OCI-LY7 (cell line): ENCODE measurements at regions not wholly inside any gene's neighbourhood (a gene's known extent, or its start where the extent isn't known, plus 50 kb on each side); places are given as distances from the start of the nearest gene placed in this dataset.

Source experiments
- EZH2phosphoT487 ChIP-seq: fragments of 200-600 bp; sonication (generic); IDR thresholded peaks from 2 replicates; pipeline ENCODE4 v1.6.1; 2018; ENCODE audit warnings: low read depth, borderline replicate concordance, mild to moderate bottlenecking, mixed run types, antibody characterized with exemption, low read length, moderate library complexity, mixed read lengths
- TF ChIP-seq, protein P1 (sequence below): fragments of 200-600 bp; sonication (generic); conservative IDR thresholded peaks from 2 replicates; pipeline ENCODE4 v1.5.1; 2014; ENCODE audit warnings: mild to moderate bottlenecking, antibody characterized with exemption, low read length, moderate library complexity, mixed read lengths

DNA sequence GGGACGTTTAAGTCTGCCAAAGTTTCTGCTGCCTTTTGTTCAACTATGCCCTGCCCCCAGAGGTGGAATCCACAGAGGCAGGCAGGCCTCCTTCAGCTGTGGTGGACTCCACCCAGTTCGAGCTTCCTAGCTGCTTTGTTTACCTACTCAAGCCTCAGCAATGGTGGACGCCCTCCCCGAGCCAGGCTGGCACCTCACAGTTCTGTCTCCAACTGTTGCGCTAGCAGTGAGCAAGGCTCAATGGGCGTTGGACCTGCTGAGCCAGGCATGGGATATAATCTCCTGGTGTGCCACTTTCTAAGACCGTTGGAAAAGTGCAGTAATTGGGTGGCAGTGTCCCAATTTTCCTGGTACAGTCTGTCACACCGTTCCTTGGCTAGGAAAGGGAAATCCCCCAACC lies 444.7 kb downstream of the FLRT2 start:
- TF ChIP-seq, protein P1, sequence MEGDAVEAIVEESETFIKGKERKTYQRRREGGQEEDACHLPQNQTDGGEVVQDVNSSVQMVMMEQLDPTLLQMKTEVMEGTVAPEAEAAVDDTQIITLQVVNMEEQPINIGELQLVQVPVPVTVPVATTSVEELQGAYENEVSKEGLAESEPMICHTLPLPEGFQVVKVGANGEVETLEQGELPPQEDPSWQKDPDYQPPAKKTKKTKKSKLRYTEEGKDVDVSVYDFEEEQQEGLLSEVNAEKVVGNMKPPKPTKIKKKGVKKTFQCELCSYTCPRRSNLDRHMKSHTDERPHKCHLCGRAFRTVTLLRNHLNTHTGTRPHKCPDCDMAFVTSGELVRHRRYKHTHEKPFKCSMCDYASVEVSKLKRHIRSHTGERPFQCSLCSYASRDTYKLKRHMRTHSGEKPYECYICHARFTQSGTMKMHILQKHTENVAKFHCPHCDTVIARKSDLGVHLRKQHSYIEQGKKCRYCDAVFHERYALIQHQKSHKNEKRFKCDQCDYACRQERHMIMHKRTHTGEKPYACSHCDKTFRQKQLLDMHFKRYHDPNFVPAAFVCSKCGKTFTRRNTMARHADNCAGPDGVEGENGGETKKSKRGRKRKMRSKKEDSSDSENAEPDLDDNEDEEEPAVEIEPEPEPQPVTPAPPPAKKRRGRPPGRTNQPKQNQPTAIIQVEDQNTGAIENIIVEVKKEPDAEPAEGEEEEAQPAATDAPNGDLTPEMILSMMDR = no peak
- TF ChIP-seq EZH2phosphoT487 = no peak
